LNCaP clone FGC (cell line): ENCODE measurements at regions not wholly inside any gene's neighbourhood (a gene's known extent, or its start where the extent isn't known, plus 50 kb on each side); places are given as distances from the start of the nearest gene placed in this dataset.
"Not testable (repeated sequence)": the region's sequence is repeated elsewhere in the genome, so short reads cannot be mapped to it uniquely, and the experiment has no call there.

Experiments used
- DNase-seq: peaks from one replicate; pipeline ENCODE4 v3.0.0-alpha.2; 2011; ENCODE audit warnings: low read depth
- H3K4me3 ChIP-seq: 2 replicates; pipeline ENCODE4 v1.5.1; 2011; ENCODE audit warnings: mild to moderate bottlenecking, low read depth, low read length, control low read depth
- TF ChIP-seq, protein P1 (sequence below): IDR thresholded peaks from 2 replicates; pipeline ENCODE4 v1.5.1; 2012; ENCODE audit warnings: mild to moderate bottlenecking; ENCODE audit not compliant: control insufficient read depth, insufficient read depth; ENCODE audit errors: extremely low read depth

DNA sequence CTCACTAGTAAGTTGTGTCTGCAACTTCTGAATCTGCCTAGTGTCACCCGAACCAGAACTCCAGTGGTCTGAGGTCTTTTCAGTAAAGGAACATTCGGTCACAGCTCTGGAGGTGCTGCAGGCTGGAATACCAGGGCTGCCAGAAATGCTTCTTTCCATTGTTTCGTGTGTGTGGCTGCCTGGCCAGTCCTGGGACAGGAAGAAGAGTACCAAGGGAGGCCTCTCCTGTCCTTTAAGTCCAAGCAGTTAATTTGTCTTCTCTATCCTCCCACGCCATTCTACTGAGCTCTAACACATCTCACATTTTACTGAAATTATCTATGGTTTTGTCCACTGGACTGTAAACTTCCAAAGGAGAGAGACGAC is 196.0 kb downstream of the LNPK start:
- TF ChIP-seq, protein P1, sequence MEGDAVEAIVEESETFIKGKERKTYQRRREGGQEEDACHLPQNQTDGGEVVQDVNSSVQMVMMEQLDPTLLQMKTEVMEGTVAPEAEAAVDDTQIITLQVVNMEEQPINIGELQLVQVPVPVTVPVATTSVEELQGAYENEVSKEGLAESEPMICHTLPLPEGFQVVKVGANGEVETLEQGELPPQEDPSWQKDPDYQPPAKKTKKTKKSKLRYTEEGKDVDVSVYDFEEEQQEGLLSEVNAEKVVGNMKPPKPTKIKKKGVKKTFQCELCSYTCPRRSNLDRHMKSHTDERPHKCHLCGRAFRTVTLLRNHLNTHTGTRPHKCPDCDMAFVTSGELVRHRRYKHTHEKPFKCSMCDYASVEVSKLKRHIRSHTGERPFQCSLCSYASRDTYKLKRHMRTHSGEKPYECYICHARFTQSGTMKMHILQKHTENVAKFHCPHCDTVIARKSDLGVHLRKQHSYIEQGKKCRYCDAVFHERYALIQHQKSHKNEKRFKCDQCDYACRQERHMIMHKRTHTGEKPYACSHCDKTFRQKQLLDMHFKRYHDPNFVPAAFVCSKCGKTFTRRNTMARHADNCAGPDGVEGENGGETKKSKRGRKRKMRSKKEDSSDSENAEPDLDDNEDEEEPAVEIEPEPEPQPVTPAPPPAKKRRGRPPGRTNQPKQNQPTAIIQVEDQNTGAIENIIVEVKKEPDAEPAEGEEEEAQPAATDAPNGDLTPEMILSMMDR = no peak
- no peak for DNase-seq
- no peak overlapping the region for H3K4me3 ChIP-seq

DNA sequence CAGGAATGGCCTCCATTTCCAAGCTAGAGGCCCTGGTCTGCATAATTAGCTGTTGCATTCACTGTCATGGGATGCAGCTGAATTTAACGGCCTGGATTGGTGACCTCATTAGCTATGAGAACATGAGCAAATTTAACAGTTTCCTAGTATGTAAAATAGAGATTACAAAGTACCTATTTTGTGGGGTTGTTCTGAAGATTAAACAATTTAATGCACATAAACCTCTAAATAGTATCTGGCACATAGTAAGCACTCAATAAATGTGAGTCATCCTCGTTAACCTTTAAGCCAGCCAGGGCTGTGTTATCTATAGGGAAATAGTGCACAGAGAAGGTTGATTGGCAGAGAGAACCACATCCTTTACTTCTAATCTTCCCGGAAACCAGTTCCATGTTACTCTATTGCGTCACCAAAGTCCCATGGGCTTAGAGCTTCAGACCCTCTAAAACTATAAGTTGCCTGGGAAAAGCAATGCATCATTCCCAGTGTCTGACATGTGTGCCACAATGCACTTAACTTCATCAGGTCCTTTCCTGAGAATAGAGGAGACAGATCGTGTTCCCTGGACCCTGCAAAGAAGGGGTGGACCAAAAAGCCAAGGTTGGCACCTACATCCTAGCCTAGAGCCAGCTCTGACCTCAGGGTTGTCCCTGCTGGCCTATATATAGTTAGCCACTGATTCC is 196.5 kb downstream of the LNPK start:
- DNase-seq = peak; percentile 38
- TF ChIP-seq, protein P1 = no peak
- no peak overlapping the region for H3K4me3 ChIP-seq

DNA sequence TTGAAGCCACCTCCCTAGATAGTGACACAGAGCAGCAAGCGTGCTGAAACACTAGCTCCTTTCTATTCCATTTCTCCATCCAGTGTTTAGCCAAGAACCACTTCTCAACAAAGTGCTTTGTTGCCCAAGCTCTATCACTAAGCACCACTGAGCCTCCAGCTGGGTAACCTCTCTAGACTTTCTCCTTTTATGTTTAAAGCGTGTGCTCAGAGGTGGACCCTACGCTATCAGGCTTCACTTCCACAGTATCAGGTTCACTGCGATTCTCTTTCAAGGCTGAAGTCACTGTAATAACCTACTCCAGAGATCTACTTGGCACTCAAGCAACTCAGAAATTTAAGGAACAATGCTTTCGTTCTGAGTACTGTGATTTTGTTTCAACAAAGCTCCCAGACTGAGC is 197.9 kb downstream of the LNPK start:
- DNase-seq = no peak
- TF ChIP-seq, protein P1 = no peak
- no peak overlapping the region for H3K4me3 ChIP-seq

DNA sequence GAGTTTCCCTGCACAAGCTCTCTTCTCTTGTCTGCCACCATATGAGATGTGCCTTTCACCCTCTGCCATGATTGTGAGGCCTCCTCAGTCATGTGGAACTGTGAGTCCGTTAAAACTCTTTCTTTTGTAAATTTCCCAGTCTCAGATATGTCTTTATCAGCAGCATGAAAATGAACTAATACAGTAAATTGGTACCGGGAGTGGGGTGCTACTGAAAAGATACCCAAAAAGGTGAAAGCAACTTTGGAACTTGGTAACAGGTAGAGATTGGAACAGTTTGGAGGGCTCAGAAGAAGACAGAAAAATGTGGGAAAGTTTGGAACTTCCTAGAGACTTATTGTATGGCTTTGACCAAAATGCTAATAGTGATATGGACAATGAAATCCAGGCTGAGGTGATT is 205.6 kb downstream of the LNPK start:
- not testable (repeated sequence) for DNase-seq, H3K4me3 ChIP-seq

DNA sequence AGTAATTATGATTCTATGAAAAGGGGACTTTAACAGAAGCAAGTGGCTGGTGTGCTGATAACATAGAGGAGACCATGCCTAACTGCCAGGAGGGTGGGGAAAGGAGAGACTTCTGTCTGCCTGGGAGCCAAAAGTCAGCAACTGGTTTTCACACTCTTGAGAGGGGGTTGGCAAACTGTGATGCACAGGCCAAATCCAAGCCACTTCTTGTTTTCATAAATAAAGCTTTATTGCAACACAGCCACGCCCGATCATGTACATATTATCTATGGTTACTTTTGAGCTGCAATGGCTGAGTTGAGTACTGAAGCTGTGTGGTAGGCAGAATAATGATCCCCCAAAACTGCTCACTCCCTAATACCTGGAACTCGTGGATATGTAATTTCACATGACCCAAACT is 208.4 kb downstream of the LNPK start:
- no peak for DNase-seq
- H3K4me3 ChIP-seq = no peak overlapping the region
- TF ChIP-seq, protein P1 = no peak

DNA sequence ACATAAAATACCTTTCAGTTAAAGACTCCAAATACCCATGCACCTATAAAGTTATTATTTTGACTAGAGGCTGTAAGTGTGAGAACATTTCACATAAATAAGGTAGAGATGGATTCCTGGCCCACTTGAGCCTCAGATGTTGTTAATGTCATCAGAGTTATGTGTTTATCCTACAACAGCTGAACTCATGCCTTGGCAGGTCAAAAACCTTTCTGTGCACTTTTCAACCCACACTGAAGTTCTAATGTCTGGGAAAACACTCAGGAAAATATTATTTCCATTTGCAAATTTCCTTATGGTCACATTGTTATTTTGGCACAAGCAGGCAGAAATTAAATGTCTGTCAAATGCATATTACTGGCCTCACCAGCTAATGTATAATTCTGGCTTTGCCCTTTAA is 209.2 kb downstream of the LNPK start:
- TF ChIP-seq, protein P1 = no peak
- DNase-seq = no peak
- no peak overlapping the region for H3K4me3 ChIP-seq

DNA sequence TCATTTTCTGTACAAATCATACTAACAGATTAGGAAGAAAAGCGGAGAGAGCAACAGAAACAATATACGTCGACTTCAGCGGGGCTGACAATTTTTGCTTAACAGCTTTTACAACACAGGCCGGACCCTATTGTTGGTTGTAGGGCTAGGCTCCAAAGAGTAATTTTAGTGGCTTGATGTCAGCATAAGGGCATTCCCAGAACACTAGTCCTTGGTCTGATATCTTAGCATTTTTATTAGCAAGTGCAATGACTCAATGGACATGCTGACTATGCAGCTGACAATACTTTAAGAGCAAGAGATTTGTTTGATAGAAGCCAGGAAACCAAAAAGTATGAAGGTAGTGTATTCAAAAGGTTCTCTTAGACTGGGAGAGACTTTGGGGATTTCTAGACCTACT is 209.9 kb downstream of the LNPK start:
- TF ChIP-seq, protein P1 = no peak
- no peak overlapping the region for H3K4me3 ChIP-seq
- DNase-seq = no peak
